WTC11 (cell line): ENCODE measurements at regions not wholly inside any gene's neighbourhood (a gene's known extent, or its start where the extent isn't known, plus 50 kb on each side); places are given as distances from the start of the nearest gene placed in this dataset.

Source experiments
- CBFB ChIP-seq: sonication (generic); formaldehyde crosslinking; IDR thresholded peaks from 2 replicates; pipeline ENCODE4 v1.8.1; 2022; ENCODE audit warnings: mild to moderate bottlenecking, low read depth, missing genetic modification reagents
- CREB1 ChIP-seq: sonication (generic); formaldehyde crosslinking; IDR thresholded peaks from 2 replicates; pipeline ENCODE4 v1.8.0; 2023; ENCODE audit warnings: mild to moderate bottlenecking, missing genetic modification reagents
- CTCF ChIP-seq: fragments of 200-600 bp; IDR thresholded peaks from 2 replicates; pipeline ENCODE4 v1.8.0; 2022; ENCODE audit warnings: antibody characterized with exemption
- HMGXB4 ChIP-seq: sonication (generic); formaldehyde crosslinking; IDR thresholded peaks from 2 replicates; pipeline ENCODE4 v1.8.1; 2023; ENCODE audit warnings: mild to moderate bottlenecking, moderate library complexity, missing genetic modification reagents
- NFYB ChIP-seq: sonication (generic); formaldehyde crosslinking; conservative IDR thresholded peaks from 2 replicates; pipeline ENCODE4 v1.8.0; 2022; ENCODE audit warnings: low read depth, missing genetic modification reagents
- TEAD4 ChIP-seq: sonication (generic); formaldehyde crosslinking; IDR thresholded peaks from 2 replicates; pipeline ENCODE4 v1.8.0; 2022; ENCODE audit warnings: mild to moderate bottlenecking, missing genetic modification reagents
- ZNF317 ChIP-seq: sonication (generic); formaldehyde crosslinking; IDR thresholded peaks from 2 replicates; pipeline ENCODE4 v1.8.1; 2023; ENCODE audit warnings: low read depth, mild to moderate bottlenecking, moderate library complexity, missing genetic modification reagents, borderline replicate concordance

- TF ChIP-seq CTCF = no peak
- no peak for TF ChIP-seq HMGXB4 (CRISPR knock-in tag)
- no peak for TF ChIP-seq CBFB (CRISPR knock-in tag)
- no peak for TF ChIP-seq CREB1 (CRISPR knock-in tag)
- no peak for TF ChIP-seq NFYB (CRISPR knock-in tag)
- TF ChIP-seq TEAD4 (CRISPR knock-in tag) = no peak
- no peak for TF ChIP-seq ZNF317 (CRISPR knock-in tag)
Measured at GRCh38 chr5:26568316-26568715, 470.1 kb downstream of the CDH9 start.
